ENCODE measurements at regions not wholly inside any gene's neighbourhood (a gene's known extent, or its start where the extent isn't known, plus 50 kb on each side); places are given as distances from the start of the nearest gene placed in this dataset.

DNA sequence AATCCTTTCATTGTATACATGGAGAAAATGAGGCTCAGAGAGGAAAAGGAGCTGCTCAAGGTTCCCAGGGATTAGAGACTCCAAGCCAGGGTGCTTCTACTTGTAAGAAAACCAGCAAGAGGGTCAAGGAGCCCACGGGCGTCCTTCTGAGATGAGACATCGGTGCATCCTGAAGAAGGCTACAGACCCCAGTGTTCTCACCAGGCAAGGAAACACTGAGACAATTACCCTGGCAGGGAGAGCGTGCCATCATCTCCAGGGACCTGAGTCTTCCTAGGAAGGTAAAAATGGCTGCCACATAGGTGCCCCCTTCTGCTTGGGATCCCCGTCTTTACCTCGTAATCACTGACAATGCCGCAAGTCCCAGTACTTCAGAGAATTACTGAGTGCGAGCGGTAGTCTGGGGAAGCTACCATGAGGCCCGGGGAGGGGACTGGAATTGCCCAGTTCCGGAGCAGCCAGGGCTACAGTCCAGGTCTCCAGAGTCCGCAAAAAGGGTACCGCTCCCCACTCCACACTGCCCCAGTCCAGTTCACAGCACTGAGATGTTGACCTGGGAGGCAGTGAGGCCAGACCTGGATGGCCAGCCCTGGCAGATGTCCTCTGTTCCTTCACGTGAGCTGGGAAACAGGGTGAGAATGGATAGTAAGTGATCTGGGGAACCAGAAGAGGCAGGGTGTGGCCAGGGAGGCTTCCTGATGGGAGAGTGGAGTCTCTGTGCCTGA, 164.7 kb upstream of the SMAD3 start:
- no peaks in the 10 kb centered on the region for H3K27me3 ChIP-seq (ENCODE audit: insufficient read depth, low read depth)
- no peaks in the 10 kb centered on the region for H3K4me1 ChIP-seq (ENCODE audit: low read depth, poor library complexity, severe bottlenecking)
- no peak overlapping the region for H3K9ac ChIP-seq
- H3K36me3 ChIP-seq (ENCODE audit: insufficient read depth) = no peaks in the 10 kb centered on the region
- no peaks in the 10 kb centered on the region for H3K79me2 ChIP-seq (ENCODE audit: insufficient read depth, low read depth)
- no peaks in the 10 kb centered on the region for H4K20me1 ChIP-seq (ENCODE audit: insufficient read depth)
- no peak overlapping the region for H3K4me3 ChIP-seq (IDR thresholded peaks at IDR 0.05; ENCODE audit: insufficient read depth, low read depth, low read length)
- H3K4me2 ChIP-seq = no peak overlapping the region
- no peak overlapping the region for H3K27ac ChIP-seq
- TF ChIP-seq, protein P1, sequence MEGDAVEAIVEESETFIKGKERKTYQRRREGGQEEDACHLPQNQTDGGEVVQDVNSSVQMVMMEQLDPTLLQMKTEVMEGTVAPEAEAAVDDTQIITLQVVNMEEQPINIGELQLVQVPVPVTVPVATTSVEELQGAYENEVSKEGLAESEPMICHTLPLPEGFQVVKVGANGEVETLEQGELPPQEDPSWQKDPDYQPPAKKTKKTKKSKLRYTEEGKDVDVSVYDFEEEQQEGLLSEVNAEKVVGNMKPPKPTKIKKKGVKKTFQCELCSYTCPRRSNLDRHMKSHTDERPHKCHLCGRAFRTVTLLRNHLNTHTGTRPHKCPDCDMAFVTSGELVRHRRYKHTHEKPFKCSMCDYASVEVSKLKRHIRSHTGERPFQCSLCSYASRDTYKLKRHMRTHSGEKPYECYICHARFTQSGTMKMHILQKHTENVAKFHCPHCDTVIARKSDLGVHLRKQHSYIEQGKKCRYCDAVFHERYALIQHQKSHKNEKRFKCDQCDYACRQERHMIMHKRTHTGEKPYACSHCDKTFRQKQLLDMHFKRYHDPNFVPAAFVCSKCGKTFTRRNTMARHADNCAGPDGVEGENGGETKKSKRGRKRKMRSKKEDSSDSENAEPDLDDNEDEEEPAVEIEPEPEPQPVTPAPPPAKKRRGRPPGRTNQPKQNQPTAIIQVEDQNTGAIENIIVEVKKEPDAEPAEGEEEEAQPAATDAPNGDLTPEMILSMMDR (conservative IDR thresholded peaks at IDR 0.05; ENCODE audit: low read depth, low read length) = no peak
- H2AFZ ChIP-seq (ENCODE audit: low read depth) = no peak overlapping the region

DNA sequence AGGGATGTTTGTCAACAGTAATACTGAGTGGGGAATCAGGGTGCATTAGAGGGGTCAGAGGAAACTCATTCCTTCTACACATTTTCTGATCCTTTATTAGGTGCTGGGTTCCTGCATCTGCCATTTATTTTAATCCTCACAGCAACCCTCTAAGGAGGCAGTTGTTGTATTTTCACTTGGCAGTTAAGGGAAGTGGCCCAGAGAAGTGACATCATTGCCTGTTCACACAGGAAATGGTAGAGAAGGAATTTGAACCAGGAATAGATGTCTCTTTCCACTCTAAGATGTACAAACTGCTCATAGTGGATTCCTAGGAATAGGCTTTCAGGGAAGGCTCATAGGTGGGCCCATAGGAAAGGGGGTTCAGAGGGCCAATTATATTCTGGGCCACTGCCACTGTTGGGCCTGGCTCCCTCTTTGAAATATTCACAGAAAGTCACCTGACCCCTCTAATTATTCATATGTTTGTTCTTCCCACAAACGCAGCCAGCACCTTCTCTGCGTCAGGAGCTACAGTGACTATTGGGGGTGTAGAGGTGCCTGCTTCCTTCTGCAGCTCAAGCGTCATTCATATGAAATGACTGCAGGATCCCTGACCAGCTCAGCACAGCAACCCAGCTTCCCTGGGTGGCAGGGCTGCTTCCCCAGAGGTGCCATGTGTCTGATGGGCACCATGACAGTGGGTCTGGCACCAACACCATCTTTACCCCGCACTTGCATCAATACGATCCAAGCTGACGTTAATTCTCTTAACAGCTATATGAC, 163.9 kb upstream of the SMAD3 start:
- TF ChIP-seq, protein P1 (conservative IDR thresholded peaks at IDR 0.05; ENCODE audit: low read depth, low read length) = no peak
- Histone ChIP-seq H3K9ac (no peak overlapping the region), H3K36me3 (ENCODE audit: insufficient read depth) (no peaks in the 10 kb centered on the region), H3K27ac (no peak overlapping the region), H3K4me2 (no peak overlapping the region), H3K4me1 (ENCODE audit: low read depth, poor library complexity, severe bottlenecking) (no peaks in the 10 kb centered on the region), H2AFZ (ENCODE audit: low read depth) (no peak overlapping the region), H3K79me2 (ENCODE audit: insufficient read depth, low read depth) (no peaks in the 10 kb centered on the region), H3K27me3 (ENCODE audit: insufficient read depth, low read depth) (no peaks in the 10 kb centered on the region), H3K4me3 (IDR thresholded peaks at IDR 0.05; ENCODE audit: insufficient read depth, low read depth, low read length) (no peak overlapping the region), H4K20me1 (ENCODE audit: insufficient read depth) (no peaks in the 10 kb centered on the region)

DNA sequence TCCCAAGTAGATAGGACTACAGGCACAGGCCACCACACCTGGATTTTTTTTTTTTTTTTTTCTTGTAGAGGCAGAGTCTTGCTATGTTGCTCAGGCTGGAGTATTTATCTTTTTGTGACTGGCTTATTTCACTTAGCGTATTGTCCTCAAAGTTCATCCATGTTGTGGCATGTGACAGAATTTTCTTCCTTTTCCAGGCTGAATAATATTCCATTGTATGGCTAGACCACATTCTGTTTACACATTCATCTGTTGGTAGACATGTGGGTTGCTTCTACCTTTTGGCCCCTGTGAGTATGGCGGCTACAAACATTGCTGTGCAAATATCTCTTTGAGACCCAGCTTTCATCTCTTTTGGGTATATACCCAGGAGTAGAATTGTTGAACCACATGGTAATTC, 160.2 kb upstream of the SMAD3 start:
- no peaks in the 10 kb centered on the region for H3K27me3 ChIP-seq (ENCODE audit: insufficient read depth, low read depth)
- H3K27ac ChIP-seq = no peak overlapping the region
- no peaks in the 10 kb centered on the region for H3K79me2 ChIP-seq (ENCODE audit: insufficient read depth, low read depth)
- no peak overlapping the region for H3K4me3 ChIP-seq (IDR thresholded peaks at IDR 0.05; ENCODE audit: insufficient read depth, low read depth, low read length)
- TF ChIP-seq, protein P1 (conservative IDR thresholded peaks at IDR 0.05; ENCODE audit: low read depth, low read length) = no peak
- no peak overlapping the region for H2AFZ ChIP-seq (ENCODE audit: low read depth)
- H3K9ac ChIP-seq = no peak overlapping the region
- H3K36me3 ChIP-seq (ENCODE audit: insufficient read depth) = no peaks in the 10 kb centered on the region
- no peaks in the 10 kb centered on the region for H4K20me1 ChIP-seq (ENCODE audit: insufficient read depth)
- H3K4me2 ChIP-seq = no peak overlapping the region
- H3K4me1 ChIP-seq (ENCODE audit: low read depth, poor library complexity, severe bottlenecking) = no peaks in the 10 kb centered on the region

DNA sequence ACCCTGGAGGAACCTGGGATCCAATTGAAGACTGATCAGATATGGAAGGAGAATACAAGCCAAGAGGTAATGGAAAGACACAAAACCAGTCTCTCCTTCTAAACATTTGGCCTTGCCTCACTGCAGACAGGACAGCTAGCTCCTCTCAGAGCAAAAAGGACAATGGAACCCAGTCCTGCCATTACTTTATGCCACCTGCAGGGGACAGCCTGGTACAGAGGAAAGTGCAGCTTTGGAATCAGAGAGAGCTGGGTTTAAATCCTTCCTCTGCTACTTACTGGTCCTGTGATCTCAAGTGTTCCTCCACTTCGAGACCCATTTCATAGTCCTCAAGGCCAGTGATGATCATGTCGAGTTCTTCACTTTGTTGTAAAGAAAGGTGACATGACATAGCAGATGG, 159.4 kb upstream of the SMAD3 start:
- Histone ChIP-seq H3K4me2 (no peak overlapping the region), H4K20me1 (ENCODE audit: insufficient read depth) (no peaks in the 10 kb centered on the region), H2AFZ (ENCODE audit: low read depth) (no peak overlapping the region), H3K9ac (no peak overlapping the region), H3K27ac (no peak overlapping the region), H3K4me1 (ENCODE audit: low read depth, poor library complexity, severe bottlenecking) (no peaks in the 10 kb centered on the region), H3K27me3 (ENCODE audit: insufficient read depth, low read depth) (no peaks in the 10 kb centered on the region), H3K36me3 (ENCODE audit: insufficient read depth) (no peaks in the 10 kb centered on the region), H3K79me2 (ENCODE audit: insufficient read depth, low read depth) (no peaks in the 10 kb centered on the region), H3K4me3 (IDR thresholded peaks at IDR 0.05; ENCODE audit: insufficient read depth, low read depth, low read length) (no peak overlapping the region)
- TF ChIP-seq, protein P1 (conservative IDR thresholded peaks at IDR 0.05; ENCODE audit: low read depth, low read length) = 0 out of 2 replicates have a peak, but pooled peaks have one; percentile 12
